Right lobe of liver (tissue), 6 donors: ENCODE measurements at regions not wholly inside any gene's neighbourhood (a gene's known extent, or its start where the extent isn't known, plus 50 kb on each side); places are given as distances from the start of the nearest gene placed in this dataset.

Experiments used
- ATAC-seq, 4 donors: fragments of 200-7000 bp; cut with Tn5 transposase; one replicate each; pipeline ENCODE4 v1.9.1; 2020; ENCODE audit warnings: mild to moderate bottlenecking in 4 of 4, moderate library complexity in 4 of 4
- DNase-seq, 3 donors: peaks; one replicate each; pipeline ENCODE4 v3.0.0-alpha.2; 2020
- H3K27ac ChIP-seq, 3 donors: fragments of 200-600 bp; one replicate each; pipeline ENCODE4 v1.8.0; 2022
- H3K27me3 ChIP-seq, 2 donors: fragments of 200-600 bp; one replicate each; pipeline ENCODE4 v1.8.0; 2022
- H3K36me3 ChIP-seq, 4 donors: fragments of 200-600 bp; sonication (generic) in 1 of 4; one replicate each; pipeline versions ENCODE4 v1.5.1 to v1.8.0; 2017 to 2022; ENCODE audit warnings: control low read depth in 1 of 4
- H3K4me1 ChIP-seq, 4 donors: fragments of 200-600 bp; sonication (generic) in 1 of 4; one replicate each; pipeline versions ENCODE4 v1.5.1 to v1.8.0; 2017 to 2022; ENCODE audit warnings: control low read depth in 1 of 4
- H3K4me3 ChIP-seq, 3 donors: fragments of 200-600 bp; one replicate each; pipeline ENCODE4 v1.8.0; 2022
- H3K9me3 ChIP-seq, 4 donors: fragments of 200-600 bp; sonication (generic) in 1 of 4; one replicate each; pipeline versions ENCODE4 v1.5.1 to v1.8.0; 2017 to 2022; ENCODE audit warnings: control low read depth in 1 of 4
- POLR2A ChIP-seq: fragments of 450-650 bp; IDR thresholded peaks from one replicate; pipeline ENCODE4 v1.6.1; 2017; ENCODE audit warnings: antibody characterized with exemption, mild to moderate bottlenecking
- WGBS: methylation state at CpG from one replicate; pipeline ENCODE4 v1.1.6; 2018; ENCODE audit warnings: low coverage, low lambda C conversion rate; ENCODE audit not compliant: insufficient coverage; ENCODE audit errors: missing lambda C conversion rate; 5-methylcytosine and 5-hydroxymethylcytosine counted together
- intact Hi-C, 2 donors: fragments of 100-400 bp; cut with DNase I; formaldehyde crosslinking; loops; one replicate each; pipeline versions ENCODE4 v1.11.2 to v1.14.1; 2022
- TF ChIP-seq, protein P1 (sequence below), 4 donors: fragments of 200-600 bp in 3 of 4; fragments of 450-650 bp in 1 of 4; IDR thresholded peaks; one replicate each; pipeline versions ENCODE4 v1.5.1 to v1.8.0; 2016 to 2022; ENCODE audit warnings: antibody characterized with exemption in 4 of 4, mild to moderate bottlenecking in 2 of 4
- donor health status: DM: no; HTN: yes; CAD: no.
- donor health status: DM: no; HTN: no; CAD: no.
- donor health status: DM: no; HTN: no; CAD: no.
- donor health status: DM: no; HTN: yes; CAD: no.
- donor health status: DM: no; HTN: yes; CAD: no.

DNA sequence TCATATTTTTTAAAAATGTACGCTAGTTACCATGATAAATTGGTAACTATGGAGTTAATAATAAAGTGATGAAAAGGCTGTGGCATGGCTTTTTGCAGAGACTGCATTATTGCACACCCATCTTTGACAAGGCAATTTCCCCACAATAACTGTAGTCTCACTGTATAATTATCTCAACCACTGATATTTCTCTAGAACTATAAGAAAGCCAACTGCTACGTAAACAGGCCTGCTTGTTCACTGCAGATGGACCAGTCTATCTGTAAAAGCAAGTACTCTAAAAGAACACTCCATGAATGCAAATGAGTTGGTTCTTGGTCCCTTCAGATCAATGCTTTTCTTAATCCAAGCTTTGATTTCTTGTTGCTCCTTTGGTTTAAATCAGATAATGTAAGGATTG is 218.7 kb downstream of the RBM43 start:
- TF ChIP-seq, protein P1, sequence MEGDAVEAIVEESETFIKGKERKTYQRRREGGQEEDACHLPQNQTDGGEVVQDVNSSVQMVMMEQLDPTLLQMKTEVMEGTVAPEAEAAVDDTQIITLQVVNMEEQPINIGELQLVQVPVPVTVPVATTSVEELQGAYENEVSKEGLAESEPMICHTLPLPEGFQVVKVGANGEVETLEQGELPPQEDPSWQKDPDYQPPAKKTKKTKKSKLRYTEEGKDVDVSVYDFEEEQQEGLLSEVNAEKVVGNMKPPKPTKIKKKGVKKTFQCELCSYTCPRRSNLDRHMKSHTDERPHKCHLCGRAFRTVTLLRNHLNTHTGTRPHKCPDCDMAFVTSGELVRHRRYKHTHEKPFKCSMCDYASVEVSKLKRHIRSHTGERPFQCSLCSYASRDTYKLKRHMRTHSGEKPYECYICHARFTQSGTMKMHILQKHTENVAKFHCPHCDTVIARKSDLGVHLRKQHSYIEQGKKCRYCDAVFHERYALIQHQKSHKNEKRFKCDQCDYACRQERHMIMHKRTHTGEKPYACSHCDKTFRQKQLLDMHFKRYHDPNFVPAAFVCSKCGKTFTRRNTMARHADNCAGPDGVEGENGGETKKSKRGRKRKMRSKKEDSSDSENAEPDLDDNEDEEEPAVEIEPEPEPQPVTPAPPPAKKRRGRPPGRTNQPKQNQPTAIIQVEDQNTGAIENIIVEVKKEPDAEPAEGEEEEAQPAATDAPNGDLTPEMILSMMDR (IDR thresholded peaks at IDR 0.05), result no peak
- TF ChIP-seq POLR2A, result no peak
- no peak for ATAC-seq

DNA sequence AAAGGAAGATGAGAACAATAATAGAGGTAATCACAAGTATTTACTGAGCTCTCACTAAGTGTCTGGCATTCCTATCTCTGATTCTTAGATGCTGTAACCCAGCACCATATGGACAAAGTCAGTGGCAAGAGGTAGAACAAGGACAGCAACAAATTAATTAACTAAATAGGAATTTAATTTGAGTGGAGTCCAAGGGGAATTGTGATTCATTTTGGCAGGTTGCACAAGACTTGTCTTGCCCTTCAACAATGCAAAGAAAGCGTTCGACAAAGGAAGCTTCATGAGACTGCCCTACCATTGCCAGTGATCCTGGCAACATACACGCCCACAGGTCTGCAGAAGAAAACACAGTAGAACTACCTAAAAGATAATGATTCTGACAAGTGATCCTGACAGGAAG is 221.6 kb downstream of the RBM43 start:
- Histone ChIP-seq H3K9me3 (no peaks in the 10 kb centered on the region), H3K27ac (no peak overlapping the region), H3K4me1 (no peaks in the 10 kb centered on the region), H3K4me3 (no peak overlapping the region), H3K36me3 (no peaks in the 10 kb centered on the region), H3K27me3 (no peaks in the 10 kb centered on the region)
- WGBS, result 89% methylated on average over 3 of the region's 3 CpGs
- TF ChIP-seq POLR2A, result no peak
- TF ChIP-seq, protein P1 (IDR thresholded peaks at IDR 0.05), result no peak
- DNase-seq, result no peak
- intact Hi-C loops, result no loop called here
- no peak for ATAC-seq

More for the DNA sequence above, 218.7 kb downstream of the RBM43 start:
- intact Hi-C loops, result no loop called here
- WGBS, result 85% methylated on average over 2 of the region's 2 CpGs
- DNase-seq, result no peak
- no peak overlapping the region for H3K27ac ChIP-seq
- no peaks in the 10 kb centered on the region for H3K36me3 ChIP-seq
- H3K9me3 ChIP-seq, result no peaks in the 10 kb centered on the region
- no peak overlapping the region for H3K4me3 ChIP-seq
- H3K4me1 ChIP-seq, result no peaks in the 10 kb centered on the region
- H3K27me3 ChIP-seq, result no peaks in the 10 kb centered on the region

DNA sequence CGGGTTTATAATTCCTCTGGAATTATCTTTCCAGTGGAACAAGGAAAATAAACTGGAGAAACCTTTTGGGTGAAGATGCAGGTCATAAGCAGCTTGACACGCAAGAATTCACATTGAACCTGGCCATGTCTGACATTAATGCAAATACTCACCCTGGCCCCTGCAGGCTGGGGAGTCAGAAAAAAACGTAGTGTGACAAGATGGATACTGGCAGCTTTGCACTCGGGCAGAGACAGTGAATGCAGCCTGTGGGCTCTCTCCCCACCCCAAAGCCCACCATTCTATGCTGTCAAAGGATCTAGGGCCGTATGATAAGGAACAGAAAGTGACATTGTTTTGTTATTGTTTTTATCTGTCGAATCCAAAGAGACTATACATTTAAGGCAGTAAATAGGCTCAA is 223.1 kb downstream of the RBM43 start:
- TF ChIP-seq, protein P1 (IDR thresholded peaks at IDR 0.05), result no peak
- no peak for TF ChIP-seq POLR2A
- H3K9me3 ChIP-seq, result no peaks in the 10 kb centered on the region
- DNase-seq, result no peak

DNA sequence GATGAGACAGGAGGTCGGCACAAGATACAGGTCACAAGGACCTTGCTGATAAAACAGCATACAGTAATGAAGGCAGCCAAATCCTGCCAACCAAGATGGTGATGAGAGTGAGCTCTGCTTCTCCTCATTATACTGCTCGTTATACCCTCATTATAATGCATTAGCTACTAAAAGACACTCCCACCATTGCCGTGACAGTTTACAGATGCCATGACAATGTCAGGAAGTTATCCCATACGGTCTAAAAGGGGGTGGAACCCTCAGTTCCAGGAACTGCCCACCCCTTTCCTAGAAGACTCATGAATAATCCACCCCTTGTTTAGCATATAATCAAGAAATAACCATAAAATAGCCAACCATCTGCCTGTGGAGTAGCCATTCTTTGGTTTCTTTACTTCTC is 224.2 kb downstream of the RBM43 start:
- WGBS, result 51% methylated on average over 4 of the region's 4 CpGs
- intact Hi-C loops, result no loop called here
- Histone ChIP-seq H3K9me3 (no peaks in the 10 kb centered on the region), H3K4me1 (no peaks in the 10 kb centered on the region), H3K36me3 (no peaks in the 10 kb centered on the region), H3K27ac (no peak overlapping the region), H3K27me3 (no peaks in the 10 kb centered on the region), H3K4me3 (no peak overlapping the region)
- TF ChIP-seq, protein P1 (IDR thresholded peaks at IDR 0.05), result no peak
- no peak for TF ChIP-seq POLR2A
- ATAC-seq (no peak), DNase-seq (no peak)

More for the DNA sequence above, 223.1 kb downstream of the RBM43 start:
- no peaks in the 10 kb centered on the region for H3K36me3 ChIP-seq
- 70% methylated on average over 5 of the region's 6 CpGs for WGBS
- H3K4me3 ChIP-seq, result no peak overlapping the region
- no peaks in the 10 kb centered on the region for H3K4me1 ChIP-seq
- no peak overlapping the region for H3K27ac ChIP-seq
- H3K27me3 ChIP-seq, result no peaks in the 10 kb centered on the region
- ATAC-seq, result no peak
- intact Hi-C loops, result no loop called here
